Ishikawa (cell line): ENCODE measurements at regions not wholly inside any gene's neighbourhood (a gene's known extent, or its start where the extent isn't known, plus 50 kb on each side); places are given as distances from the start of the nearest gene placed in this dataset.

ENCODE experiments used
- CEBPB ChIP-seq: IDR thresholded peaks from 2 replicates; pipeline ENCODE4 v1.6.1; 2012
- CREB1 ChIP-seq: IDR thresholded peaks from 2 replicates; pipeline ENCODE4 v1.6.1; 2012; ENCODE audit warnings: low read depth
- EGR1 ChIP-seq: IDR thresholded peaks from 2 replicates; pipeline ENCODE4 v1.6.1; 2012
- EP300 ChIP-seq: IDR thresholded peaks from 2 replicates; pipeline ENCODE4 v1.6.1; 2012; ENCODE audit warnings: borderline replicate concordance
- FOXM1 ChIP-seq: IDR thresholded peaks from 2 replicates; pipeline ENCODE4 v1.6.1; 2012; ENCODE audit warnings: low read depth, borderline replicate concordance
- NFIC ChIP-seq: IDR thresholded peaks from 2 replicates; pipeline ENCODE4 v1.6.1; 2012
- RAD21 ChIP-seq: IDR thresholded peaks from 2 replicates; pipeline ENCODE4 v1.6.1; 2012; ENCODE audit warnings: low read depth
- TAF1 ChIP-seq: IDR thresholded peaks from 2 replicates; pipeline ENCODE4 v1.6.1; 2012; ENCODE audit warnings: low read depth, mild to moderate bottlenecking
- TCF12 ChIP-seq: IDR thresholded peaks from 2 replicates; pipeline ENCODE4 v1.6.1; 2012; ENCODE audit warnings: low read depth
- TEAD4 ChIP-seq: IDR thresholded peaks from 2 replicates; pipeline ENCODE4 v1.6.1; 2012
- USF1 ChIP-seq: IDR thresholded peaks from 2 replicates; pipeline ENCODE4 v1.6.1; 2012
- YY1 ChIP-seq: IDR thresholded peaks from 2 replicates; pipeline ENCODE4 v1.6.1; 2012; ENCODE audit warnings: low read depth
- ZBTB7A ChIP-seq: IDR thresholded peaks from 2 replicates; pipeline ENCODE4 v1.6.1; 2012; ENCODE audit warnings: low read depth
- TF ChIP-seq, protein P1 (sequence below): IDR thresholded peaks from 2 replicates; pipeline ENCODE4 v1.6.1; 2012
- TF ChIP-seq, protein P2 (sequence below): IDR thresholded peaks from 2 replicates; pipeline ENCODE4 v1.6.1; 2012; ENCODE audit warnings: low read depth, mild to moderate bottlenecking

GRCh38 chr12:93134175-93134890, 205.2 kb upstream of the EEA1 start:
- no peak for TF ChIP-seq USF1
- no peak for TF ChIP-seq FOXM1
- no peak for TF ChIP-seq CREB1
- TF ChIP-seq TAF1 = no peak
- no peak for TF ChIP-seq TCF12
- no peak for TF ChIP-seq EGR1
- TF ChIP-seq, protein P1, sequence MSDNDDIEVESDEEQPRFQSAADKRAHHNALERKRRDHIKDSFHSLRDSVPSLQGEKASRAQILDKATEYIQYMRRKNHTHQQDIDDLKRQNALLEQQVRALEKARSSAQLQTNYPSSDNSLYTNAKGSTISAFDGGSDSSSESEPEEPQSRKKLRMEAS = no peak
- TF ChIP-seq NFIC = no peak
- TF ChIP-seq RAD21 = no peak
- TF ChIP-seq, protein P2, sequence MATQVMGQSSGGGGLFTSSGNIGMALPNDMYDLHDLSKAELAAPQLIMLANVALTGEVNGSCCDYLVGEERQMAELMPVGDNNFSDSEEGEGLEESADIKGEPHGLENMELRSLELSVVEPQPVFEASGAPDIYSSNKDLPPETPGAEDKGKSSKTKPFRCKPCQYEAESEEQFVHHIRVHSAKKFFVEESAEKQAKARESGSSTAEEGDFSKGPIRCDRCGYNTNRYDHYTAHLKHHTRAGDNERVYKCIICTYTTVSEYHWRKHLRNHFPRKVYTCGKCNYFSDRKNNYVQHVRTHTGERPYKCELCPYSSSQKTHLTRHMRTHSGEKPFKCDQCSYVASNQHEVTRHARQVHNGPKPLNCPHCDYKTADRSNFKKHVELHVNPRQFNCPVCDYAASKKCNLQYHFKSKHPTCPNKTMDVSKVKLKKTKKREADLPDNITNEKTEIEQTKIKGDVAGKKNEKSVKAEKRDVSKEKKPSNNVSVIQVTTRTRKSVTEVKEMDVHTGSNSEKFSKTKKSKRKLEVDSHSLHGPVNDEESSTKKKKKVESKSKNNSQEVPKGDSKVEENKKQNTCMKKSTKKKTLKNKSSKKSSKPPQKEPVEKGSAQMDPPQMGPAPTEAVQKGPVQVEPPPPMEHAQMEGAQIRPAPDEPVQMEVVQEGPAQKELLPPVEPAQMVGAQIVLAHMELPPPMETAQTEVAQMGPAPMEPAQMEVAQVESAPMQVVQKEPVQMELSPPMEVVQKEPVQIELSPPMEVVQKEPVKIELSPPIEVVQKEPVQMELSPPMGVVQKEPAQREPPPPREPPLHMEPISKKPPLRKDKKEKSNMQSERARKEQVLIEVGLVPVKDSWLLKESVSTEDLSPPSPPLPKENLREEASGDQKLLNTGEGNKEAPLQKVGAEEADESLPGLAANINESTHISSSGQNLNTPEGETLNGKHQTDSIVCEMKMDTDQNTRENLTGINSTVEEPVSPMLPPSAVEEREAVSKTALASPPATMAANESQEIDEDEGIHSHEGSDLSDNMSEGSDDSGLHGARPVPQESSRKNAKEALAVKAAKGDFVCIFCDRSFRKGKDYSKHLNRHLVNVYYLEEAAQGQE = no peak
- no peak for TF ChIP-seq ZBTB7A
- TF ChIP-seq EP300 = no peak
- no peak for TF ChIP-seq TEAD4
- TF ChIP-seq CEBPB = no peak
- no peak for TF ChIP-seq YY1

DNA sequence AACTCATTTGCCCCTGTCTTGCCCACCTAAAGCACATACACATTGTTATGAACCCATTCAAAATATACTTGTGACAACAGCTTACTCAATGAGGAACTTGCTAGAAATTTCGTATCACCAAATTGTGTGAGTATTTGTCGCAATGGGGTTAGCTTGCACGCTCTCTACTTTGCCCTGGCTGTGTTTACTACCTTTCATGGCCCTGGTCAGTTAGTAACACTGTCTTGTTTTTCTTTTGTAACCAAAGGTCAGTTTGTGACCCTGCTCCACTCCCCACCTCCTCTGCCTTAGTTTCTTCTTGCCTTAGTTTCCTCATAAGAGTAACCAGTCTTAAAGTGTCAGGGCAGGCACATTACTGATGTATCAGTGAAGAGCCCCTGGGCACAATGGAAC, 205.8 kb upstream of the EEA1 start:
- TF ChIP-seq NFIC (no peak), EP300 (no peak), TCF12 (no peak), EGR1 (no peak), TEAD4 (no peak), CEBPB (no peak), RAD21 (no peak), ZBTB7A (no peak), USF1 (no peak)
- TF ChIP-seq, protein P2 = no peak
- TF ChIP-seq, protein P1 = no peak

DNA sequence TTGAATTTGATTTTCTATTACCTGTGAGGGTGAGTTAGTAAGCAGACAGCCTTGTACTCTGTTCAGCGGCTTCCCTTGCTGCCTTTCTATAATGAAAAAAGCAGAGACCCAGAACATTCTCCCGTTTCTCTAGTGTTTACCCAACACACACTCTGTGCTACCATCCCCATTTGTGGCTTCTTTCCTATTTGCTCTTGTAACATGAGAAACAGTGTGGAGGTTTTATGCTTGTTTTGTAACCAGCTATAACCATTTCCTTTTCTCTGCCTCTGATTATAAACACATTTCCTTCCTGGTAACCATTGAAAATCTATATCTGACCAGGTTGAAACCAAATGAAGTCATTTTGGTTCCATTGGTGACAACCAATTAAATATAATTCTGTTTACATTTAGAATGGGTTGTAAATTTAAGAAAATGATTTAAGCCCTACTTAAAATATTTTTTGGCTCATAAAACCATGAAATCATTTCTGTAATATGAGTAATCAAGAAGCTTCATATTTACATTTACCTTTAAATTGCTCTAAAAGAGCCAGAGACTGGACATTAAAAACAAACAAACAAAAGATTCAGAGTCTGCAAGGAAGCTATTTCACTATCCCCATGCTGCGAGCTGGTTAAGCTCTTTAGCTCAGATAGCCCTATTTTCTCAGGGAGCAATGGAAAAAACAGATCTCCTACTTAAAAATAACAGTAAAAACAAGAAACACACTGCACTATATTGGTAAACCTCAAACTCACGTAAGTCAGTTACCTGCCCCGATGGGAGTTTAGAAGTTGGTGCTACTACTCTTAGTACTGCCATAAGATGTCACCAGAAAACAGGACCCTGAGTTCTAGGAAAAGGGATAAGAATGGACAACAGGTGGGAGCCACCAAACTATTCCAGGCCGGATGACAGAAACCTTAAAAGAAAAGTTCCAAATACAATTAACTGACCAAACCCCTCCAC, 206.5 kb upstream of the EEA1 start:
- TF ChIP-seq TAF1 = no peak
- TF ChIP-seq, protein P1 = no peak
- TF ChIP-seq ZBTB7A = no peak
- no peak for TF ChIP-seq EGR1
- no peak for TF ChIP-seq CREB1
- TF ChIP-seq EP300 = no peak
- no peak for TF ChIP-seq NFIC
- TF ChIP-seq FOXM1 = no peak
- no peak for TF ChIP-seq TEAD4
- TF ChIP-seq CEBPB = no peak
- no peak for TF ChIP-seq RAD21
- no peak for TF ChIP-seq YY1
- TF ChIP-seq USF1 = no peak
- TF ChIP-seq, protein P2 = no peak
- TF ChIP-seq TCF12 = no peak
